ENCODE measurements at regions not wholly inside any gene's neighbourhood (a gene's known extent, or its start where the extent isn't known, plus 50 kb on each side); places are given as distances from the start of the nearest gene placed in this dataset.

DNA sequence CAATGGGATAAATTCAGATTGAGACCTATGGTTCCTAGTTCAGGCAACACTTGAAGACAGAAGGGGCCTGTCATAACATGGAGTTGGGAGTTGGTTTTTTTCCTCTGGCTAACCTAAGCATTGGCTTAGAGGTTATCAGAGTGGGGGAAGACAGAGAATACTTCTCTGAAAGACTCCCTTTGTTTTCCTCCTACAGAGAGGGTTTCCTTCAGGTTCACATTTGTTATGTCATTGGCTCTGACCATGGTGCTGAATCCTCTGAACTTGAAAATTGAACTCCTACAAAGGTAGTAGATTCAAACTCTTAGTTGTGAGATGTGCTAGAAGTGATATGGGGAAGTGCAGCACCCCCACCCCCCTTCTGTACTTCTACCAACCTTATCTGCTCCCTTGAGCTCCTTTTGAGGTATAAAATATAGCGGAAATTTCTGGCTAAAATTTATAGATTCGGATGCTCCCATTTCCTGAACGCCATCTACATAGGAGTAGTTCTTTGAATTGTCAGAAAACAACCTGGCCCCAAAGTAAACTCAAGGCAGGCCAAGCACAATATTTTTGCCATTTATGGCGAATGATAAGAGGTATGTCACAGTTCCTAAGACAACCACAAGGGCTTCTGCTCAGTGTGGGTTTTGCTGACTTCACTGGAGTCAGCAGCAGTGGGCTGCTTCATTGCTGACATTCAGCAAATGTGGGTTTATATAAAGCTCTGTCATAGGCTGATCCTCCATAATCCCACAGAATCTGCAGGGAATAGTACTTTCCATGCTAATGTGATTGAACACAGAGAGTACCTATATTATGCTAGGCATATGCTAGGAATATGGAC is 131.6 kb upstream of the KLF14 start:
- DNase-seq (ENCODE audit: low spot score) (no peak), ATAC-seq (ENCODE audit: low FRiP score) (no peak)
- TF ChIP-seq, protein P1, sequence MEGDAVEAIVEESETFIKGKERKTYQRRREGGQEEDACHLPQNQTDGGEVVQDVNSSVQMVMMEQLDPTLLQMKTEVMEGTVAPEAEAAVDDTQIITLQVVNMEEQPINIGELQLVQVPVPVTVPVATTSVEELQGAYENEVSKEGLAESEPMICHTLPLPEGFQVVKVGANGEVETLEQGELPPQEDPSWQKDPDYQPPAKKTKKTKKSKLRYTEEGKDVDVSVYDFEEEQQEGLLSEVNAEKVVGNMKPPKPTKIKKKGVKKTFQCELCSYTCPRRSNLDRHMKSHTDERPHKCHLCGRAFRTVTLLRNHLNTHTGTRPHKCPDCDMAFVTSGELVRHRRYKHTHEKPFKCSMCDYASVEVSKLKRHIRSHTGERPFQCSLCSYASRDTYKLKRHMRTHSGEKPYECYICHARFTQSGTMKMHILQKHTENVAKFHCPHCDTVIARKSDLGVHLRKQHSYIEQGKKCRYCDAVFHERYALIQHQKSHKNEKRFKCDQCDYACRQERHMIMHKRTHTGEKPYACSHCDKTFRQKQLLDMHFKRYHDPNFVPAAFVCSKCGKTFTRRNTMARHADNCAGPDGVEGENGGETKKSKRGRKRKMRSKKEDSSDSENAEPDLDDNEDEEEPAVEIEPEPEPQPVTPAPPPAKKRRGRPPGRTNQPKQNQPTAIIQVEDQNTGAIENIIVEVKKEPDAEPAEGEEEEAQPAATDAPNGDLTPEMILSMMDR (IDR thresholded peaks at IDR 0.05) = no peak

DNA sequence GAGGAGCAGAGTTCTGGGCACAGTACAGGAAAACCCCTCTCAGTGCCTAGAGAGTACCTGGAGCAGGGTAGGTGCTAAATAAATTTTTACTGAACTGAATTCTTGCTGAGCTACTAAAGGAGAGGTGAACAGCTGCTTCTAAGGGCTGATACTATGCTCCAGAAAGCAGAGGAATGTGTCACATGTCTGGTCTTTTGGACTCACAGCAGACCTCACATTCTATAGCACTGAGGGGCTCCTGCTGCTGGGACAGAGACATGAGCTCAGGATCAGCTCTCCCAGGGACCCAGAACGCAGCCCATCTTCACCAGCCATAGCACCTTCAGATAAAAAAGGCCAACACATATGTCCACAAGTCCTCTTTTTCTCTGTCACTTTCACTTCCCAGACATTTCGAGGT is 133.0 kb upstream of the KLF14 start:
- TF ChIP-seq, protein P1 (IDR thresholded peaks at IDR 0.05) = no peak
- DNase-seq (ENCODE audit: low spot score) = no peak
- ATAC-seq (ENCODE audit: low FRiP score) = no peak

DNA sequence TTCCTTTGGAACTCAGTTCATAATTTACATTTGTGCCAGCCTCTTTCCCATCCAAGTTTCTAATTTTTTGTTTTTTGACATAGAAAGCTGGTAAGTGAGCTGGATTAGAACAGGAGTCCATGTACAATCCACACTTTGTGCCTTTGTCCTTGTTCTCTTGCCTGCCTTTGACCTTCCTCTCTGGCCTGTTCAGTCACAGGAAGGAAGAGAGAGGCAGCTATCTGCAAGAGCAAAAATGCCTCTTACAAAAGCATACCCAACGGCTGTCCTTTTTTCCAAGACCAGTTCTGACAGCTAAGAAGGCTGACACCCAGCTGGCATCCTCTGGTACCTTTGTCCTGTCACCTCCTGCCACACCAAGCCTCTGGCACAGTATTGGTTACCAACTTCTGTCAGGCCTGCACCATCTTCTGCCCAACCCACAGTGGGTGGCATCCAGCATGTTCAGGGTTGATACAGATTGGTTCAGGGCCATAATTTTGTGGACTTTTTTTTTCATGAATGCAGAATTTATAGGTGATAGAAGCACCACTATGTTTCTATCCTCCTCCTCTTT is 133.7 kb upstream of the KLF14 start:
- no peak for ATAC-seq (ENCODE audit: low FRiP score)
- TF ChIP-seq, protein P1 (IDR thresholded peaks at IDR 0.05) = no peak
- no peak for DNase-seq (ENCODE audit: low spot score)

DNA sequence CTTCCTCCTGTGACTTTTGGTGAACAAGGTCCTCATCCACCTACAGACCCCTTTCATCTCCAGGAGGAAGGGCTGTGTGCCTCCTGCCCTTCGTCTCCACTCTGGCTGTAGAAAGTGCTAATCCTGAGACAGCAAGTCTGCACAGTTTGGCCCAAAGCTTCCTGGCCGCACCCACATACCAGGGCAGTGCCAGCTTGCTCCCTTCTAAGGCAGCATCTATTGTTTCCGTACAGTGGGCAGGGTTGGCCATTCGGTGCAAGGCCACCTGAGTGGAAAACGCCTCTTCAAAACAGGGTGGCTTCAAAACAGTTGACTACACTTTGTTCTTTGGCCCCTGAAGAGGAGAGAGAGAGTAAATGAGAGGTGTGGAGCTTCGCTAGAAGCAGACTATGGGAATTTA is 134.1 kb upstream of the KLF14 start:
- DNase-seq (ENCODE audit: low spot score) (no peak), ATAC-seq (ENCODE audit: low FRiP score) (no peak)
- TF ChIP-seq, protein P1 (IDR thresholded peaks at IDR 0.05) = no peak

DNA sequence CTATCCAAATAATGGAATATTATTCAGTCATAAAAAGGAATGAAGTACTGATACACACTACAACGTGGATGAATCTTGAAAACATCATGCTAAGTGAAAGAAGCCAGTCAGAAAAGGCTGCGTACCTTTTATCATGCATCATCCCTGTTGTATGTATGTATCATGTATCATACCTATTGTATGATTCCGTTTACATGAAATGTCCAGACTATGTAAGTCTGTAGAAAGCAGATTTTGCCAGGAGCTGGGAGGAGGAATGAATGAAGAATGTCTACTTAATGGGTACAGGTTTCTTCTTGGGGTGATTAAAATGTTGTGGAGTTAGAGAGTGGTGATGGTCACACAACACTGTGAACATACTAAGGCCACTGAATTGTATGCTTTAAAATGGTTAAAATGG is 135.9 kb upstream of the KLF14 start:
- TF ChIP-seq, protein P1 (IDR thresholded peaks at IDR 0.05) = no peak
- DNase-seq (ENCODE audit: low spot score) (no peak), ATAC-seq (ENCODE audit: low FRiP score) (no peak)

DNA sequence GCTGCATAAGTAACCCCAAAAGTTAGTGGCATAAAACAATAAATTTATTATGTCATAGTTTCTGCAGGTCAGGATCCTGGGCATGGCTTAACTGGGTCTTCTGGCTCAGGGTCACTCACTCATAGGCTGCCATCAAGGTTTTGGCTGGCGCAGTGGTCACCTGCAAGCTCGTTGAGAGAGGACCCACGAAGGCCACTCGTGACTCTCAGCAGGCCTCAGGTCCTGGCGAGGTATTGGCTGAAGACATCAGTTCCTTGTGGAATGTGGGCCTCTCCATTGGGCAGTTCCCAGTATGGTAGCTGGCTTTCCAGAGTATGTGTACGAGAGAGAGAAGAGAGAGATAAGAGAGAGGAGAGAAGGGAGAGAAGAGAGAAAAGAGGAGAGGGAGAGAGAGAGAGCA is 138.3 kb upstream of the KLF14 start:
- ATAC-seq (ENCODE audit: low FRiP score) = no peak

More for the DNA sequence above, 138.3 kb upstream of the KLF14 start:
- TF ChIP-seq, protein P1 (IDR thresholded peaks at IDR 0.05) = no peak
- no peak for DNase-seq (ENCODE audit: low spot score)

All from omental fat pad (tissue), 3 donors.